Stimulated activated CD4-positive, alpha-beta T cell treated with anti-CD3 and anti-CD28 coated beads, TNF-alpha, amount 100 ng/mL, for 1 hour (primary cell): ENCODE measurements at regions not wholly inside any gene's neighbourhood (a gene's known extent, or its start where the extent isn't known, plus 50 kb on each side); places are given as distances from the start of the nearest gene placed in this dataset.

Experiments
- DNase-seq, 3 donors: peaks; one replicate each; pipeline ENCODE4 v3.0.0-alpha.2; 2020; ENCODE audit warnings: low read depth in 3 of 3, low spot score in 1 of 3

DNA sequence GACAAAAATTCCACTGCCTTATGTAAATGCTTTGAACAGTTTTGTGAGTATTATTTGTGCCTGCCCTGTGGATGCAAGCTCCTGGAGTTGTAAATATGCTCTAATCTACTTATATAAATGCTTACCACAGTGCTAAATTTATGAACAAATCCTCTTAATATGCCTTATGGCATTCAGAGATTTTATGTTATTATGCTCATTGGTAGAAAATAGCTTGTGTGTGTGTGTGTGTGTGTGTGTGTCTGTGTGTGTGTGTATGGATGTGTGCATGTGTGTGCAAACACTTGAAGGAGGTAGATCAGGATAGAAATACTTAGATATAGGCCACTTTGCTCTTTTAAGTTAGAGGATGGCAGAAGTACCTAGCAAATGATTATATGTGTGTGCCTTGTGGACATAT is 253.9 kb downstream of the TAF11L14 start:
- DNase-seq: no peak

DNA sequence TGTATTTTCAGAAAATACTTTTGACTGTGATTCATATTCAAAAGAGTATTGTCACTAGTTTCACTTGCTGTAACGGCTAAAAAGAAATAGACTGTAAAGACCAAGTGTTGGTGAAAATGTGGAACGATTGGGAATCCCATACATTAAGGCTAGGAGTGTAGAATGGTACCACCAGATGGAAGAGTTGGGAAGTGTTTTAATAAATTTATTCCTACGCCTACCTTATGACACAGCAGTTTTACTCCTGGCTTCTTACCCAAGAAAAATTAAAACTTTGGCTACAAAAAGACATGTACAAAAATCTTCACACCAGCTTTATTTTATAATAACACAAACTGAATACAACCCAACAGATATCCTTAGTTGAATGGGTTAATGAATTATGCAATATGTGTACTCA is 256.2 kb downstream of the TAF11L14 start:
- DNase-seq: no peak

DNA sequence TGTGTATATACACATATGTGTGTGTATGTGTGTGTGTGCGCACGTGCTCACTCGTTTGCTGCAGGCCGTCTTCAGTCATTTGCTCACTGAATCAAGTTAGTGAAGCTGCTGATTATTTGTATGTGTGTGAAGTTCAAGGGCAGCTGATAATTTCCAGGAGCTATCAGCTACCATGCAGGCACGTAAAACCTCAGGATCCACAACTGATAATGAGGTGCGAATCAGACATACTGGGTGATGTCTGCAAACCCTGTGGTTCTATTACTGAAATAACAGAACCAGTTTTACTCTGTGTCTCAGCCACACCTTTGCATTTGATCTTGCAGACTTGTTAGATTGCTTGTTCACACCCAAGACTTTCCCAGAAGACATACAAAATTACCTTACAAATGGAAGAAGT is 257.6 kb downstream of the TAF11L14 start:
- no peak for DNase-seq

DNA sequence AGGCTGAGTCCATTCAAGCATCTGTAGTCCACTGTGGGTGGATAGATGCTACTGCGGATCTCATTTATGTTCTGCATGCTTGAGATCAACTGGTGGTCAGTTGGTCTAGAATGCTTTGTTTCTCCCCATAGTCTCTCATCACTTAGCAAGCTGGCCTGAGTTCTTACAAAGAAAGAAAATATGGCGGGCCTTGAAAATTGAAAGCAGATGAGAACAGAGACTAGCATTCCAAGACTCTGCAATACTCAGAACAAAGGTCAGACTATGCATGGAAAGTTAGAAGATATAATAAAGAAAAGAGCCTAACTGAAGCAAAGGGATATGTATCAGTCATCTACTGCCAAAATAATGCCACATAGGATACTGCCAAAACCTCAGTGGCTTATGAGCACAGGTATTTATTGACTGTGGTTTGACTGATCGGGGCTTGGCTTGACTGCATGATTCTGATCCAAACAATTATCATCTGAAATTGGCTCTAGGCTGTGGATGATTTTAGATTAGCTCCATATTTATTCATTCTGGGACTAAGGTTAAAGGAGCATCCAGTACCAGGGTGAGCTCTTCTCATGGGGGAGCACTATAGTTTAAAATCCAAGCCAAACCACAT is 258.9 kb downstream of the TAF11L14 start:
- no peak for DNase-seq

DNA sequence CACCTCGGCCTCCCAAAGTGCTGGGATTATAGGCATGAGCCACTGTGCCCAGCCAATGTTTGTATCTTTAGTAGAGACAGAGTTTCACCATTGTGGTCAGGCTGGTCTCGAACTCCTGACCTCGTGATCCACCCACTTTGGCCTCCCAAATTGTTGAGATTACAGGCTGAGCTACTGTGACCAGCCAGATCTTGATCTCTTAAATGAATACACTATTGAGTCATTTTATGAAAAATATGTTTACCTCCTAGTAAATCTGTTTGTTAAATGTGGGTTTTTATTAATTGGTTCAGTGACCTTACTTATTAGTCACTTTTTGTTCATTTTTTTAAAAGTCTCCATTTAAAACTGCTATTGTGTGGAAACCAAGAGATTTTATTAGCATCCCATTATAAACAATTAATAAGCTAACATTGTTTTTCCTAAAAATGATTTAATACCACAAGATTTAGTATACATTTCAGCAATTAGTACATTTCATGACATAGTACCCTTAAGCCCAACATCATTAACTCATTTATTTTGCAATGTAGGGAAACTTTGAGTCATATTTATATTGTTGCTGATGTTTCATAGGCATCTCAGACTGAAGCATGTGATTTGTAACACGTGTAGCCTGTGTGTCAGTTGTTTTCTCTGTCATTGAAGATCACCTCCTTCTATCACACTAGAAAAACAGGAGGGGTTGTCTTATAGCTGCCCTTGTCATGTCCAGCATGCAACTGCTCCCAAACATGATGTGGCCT is 261.2 kb downstream of the TAF11L14 start:
- DNase-seq: no peak

DNA sequence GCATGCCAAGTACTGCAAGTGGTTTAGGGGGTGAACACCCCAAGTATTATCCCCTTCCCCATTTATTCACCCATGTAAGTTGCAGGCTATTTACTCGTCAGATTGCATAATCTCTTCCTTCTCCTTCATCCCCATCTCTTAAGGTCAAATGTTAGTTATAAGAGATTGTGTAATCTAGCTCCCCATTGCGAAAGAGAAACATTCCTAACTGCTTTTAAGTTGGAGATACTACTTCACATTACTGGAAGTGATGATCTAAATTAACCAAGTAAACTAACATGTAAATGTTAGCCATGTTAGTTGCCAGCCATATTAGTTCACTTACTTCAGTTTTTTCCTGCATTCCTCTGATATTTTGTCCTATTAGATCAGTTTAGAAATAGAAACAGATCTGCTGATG is 262.3 kb downstream of the TAF11L14 start:
- no peak for DNase-seq

DNA sequence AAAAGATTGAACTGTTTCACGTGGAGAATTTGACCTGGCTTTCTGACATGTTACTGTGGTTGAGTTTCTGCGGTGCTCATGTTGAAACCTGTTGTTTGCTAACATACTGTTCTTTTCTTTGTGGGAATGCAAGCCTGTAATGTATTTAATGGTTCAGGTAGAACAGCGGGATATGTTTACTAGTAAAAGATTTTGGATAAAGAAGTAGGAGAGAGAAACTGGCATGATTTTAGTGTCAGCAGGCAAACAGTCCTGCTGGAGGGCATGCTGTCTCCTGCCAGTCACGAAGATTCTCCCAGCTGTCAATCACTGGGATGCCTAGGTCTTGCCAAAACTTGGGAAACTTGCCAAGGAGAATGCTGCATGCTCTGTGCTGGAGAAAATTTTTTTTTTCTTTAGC is 263.5 kb downstream of the TAF11L14 start:
- DNase-seq: no peak

DNA sequence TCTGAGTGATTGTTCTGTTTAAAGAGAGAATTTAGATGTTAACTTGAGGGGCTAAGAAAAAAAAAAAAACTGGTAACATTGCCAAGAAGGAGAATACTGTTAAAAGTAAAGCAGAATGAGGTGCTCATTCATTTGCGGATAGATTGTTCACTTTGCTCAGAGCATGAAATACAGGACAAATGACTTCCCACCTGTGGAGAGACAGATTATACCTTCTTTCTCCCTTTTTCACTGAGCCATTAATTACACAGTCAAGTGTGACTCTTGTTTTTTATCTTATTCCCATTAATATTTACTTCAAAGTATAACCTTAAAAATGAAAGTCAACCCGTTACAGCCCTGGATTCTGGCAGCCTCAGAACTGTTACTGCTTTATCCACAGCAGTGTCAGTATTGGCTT is 264.5 kb downstream of the TAF11L14 start:
- DNase-seq: no peak

DNA sequence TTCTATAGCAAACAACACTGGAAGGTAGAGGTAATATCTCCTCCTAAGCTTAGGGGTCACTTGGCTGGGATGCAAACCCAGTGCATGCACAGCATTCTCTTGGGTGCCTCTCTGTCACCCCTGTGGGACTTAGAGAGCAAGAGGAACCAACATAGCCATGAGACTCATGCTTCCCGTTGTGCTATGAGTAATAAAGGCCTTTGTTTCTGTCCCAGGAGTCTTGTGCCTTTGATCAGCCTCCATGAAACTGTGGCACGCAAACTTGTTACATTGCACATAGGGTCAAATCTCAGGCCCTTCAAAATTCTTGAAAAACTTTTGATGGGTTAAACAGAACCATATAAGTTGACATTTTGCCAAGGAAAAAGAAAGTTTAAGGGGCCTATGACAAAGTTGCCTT is 272.8 kb downstream of the TAF11L14 start:
- no peak for DNase-seq

DNA sequence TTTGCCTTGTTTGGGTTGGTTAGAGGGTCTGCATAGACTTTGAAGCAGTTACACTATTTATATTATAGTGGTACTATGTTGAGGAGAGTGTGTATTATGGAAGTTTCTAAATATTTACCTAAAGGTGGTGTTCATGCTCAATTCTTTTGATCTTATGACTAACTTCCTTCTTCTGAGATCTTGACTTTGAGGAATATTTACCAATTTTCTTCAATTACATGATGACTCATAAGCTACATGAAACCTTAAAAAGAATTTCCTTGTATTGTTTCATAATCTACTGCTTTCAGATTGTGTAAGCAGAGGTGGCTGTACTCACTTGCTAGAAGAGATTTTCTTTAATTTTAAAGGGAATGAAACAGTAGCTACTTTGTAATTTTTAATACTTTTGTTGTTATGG is 276.1 kb downstream of the TAF11L14 start:
- no peak for DNase-seq

DNA sequence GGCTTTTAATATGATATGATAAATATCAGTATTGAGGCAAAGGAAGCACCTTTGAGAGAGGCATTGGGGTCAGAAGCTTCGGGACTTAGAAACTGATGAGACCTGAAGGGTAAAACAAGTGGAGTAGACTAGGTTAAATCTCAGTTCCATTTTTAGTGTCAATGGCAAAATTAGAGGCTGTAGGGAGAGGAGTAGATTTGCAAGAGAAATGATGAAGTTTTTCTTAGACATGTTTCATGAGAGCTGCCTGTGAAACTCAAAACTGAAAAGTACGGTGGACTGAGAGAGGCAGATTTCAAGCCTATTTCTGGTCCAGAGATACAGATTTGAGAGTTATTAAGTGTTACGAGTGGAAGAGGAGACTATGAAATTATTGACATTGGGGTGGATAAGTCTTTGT is 278.5 kb downstream of the TAF11L14 start:
- DNase-seq: no peak

DNA sequence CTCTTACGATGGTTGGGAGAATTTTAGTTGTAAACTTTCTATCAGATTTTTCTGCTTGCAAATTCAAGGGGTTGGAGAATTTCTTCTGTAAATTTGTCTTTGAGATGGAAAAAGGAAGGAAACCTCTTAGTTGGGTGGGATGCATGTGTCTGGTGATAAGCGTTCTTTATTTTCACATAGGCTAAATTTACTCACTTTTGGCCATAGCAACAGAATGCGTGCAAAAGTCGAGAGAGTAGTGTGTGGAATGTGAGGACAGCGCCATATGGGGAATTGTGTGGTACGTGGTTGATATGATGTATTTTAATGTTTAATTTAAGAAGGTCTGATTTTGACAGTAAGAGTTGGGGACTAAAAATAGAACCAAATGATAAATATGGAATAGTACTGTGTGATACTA is 282.2 kb downstream of the TAF11L14 start:
- DNase-seq: no peak

DNA sequence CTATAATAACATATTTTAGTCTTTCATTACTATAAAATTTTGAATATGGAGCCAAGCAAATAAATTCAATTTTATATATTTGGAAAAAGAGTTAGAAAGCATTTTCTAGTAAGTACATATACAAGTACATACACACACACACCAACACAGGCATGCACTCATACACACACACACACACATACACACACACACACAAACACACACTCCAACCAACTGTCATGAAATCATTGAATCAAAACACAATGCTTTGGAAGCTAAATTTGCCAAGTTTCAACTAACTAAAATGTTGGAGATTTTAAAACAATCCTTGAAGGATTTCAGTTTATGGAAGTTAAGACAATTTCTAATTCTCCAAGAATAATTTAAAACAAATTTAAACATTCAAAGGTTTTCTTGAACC is 283.2 kb downstream of the TAF11L14 start:
- no peak for DNase-seq

DNA sequence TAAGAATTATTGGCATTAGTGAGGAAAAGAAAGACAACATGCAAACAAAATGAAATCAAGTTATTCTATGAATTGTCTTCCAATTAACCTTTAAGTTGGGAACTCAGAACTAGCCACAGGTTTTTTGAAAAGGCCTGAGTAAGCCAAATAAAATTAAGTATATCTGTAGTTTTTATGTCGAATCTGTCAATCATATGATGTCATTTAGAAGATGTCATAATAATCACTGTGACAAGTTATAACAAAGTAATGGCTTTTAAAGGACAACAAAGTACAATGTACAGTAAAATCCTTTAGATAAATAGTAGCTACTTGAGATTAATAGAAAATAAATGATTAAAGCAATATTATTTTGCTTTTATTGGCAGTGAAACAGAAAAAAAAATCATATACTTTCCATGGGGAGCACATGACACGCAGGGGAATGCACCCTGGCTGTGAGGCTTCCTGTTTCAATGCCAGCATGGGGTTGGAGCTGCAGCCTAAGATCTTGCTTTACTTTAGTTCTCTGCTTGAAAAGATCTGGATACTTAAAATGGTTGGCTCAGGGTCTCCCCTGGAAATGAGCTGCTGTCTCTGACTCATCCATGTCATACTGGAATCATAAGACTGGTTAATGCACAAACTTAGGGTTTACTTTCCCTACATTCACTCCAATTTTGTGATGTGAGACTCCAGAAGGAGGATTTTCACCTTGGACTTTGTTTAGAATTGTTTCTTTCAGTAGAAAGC is 284.3 kb downstream of the TAF11L14 start:
- no peak for DNase-seq

DNA sequence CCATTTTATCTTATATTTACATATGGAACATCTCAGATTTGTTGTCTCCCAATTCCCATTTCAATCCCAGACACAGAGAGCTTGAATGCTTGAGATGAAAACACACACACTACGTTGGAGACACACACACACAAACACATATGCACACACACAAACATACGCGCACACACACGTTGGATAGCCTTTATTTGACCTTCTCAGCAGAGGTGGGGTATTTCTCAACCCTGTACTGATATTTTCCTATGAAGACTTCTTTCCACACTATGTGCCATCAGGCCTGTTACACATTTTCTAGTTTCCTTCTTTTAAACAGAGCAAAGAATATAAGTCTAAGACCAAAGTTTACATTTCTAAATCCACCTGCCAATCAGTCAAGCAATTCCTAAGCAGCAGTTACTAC is 291.0 kb downstream of the TAF11L14 start:
- no peak for DNase-seq

DNA sequence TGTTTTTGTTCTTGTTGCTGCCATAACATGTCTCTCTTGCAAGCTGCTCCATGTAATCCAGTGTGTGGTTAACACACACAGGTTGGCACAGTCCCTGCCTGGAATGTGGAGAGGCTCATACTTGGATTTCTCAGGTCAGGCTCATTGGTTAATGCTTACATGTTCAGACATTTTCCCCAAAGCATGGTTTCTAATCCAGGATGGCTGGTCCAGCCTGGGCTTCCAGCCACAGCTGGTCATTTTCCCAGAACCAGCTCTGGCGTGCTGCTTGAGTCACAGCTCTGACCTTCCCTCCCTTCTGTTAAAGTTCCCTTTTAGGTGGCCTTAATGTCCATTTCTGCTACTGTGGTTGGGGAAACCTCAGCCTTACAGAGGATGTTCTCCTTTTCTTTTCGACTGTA is 294.3 kb downstream of the TAF11L14 start:
- DNase-seq: no peak

DNA sequence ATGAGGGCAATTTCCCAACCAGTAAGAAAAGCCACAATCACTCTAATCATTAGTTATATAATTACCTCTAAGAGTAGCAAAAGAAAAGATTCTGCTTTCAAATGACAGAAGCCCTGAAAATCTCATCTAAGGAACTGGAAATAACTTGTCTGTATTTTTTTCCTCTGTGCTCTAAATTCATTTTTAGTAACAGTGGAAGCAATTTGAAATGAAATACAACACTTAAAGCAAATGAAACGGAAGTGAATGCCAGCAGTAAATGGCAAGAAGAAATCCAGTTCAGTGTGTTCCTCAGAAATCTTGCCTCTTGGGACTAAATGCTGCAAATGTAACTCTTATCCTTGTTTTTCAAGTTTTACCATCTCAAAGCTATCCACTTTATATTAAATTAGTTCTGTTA is 294.9 kb downstream of the TAF11L14 start:
- DNase-seq: no peak

DNA sequence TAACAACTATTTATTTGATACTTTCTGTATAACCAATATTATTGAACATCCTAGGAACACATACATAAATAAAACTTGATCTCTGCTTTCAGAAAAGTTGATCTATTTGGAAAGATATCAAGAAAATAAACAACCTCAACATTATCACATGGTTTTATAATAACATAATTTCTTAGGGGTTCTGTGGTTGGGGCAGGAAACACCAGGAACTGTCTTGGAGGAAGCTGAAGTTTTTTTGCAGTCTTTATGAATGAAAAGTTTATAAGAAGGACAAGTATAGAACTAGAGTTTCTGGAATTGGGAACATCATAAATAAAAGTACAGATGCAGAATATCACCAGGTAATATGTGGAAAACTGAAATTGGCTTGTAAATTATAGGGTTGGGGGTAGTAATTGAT is 296.1 kb downstream of the TAF11L14 start:
- no peak for DNase-seq

DNA sequence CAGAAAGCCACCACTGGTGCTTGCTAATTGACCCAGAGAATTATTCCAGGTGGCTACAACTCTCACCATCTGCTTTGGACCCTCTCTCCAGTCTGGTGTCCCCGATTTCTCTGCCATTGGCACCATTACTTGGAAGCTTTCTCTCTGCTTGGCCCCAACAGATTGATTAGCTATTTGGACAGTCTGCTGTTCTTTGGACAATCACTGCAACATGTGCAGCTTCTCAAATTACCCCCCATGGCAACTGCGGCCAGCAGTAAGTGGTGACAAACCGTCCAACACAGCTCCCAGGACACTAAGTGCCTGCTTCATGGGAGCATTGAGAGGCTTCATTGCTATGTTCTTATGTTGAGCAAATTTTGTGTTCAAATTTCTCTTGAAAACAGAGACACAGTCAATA is 309.8 kb downstream of the TAF11L14 start:
- no peak for DNase-seq

DNA sequence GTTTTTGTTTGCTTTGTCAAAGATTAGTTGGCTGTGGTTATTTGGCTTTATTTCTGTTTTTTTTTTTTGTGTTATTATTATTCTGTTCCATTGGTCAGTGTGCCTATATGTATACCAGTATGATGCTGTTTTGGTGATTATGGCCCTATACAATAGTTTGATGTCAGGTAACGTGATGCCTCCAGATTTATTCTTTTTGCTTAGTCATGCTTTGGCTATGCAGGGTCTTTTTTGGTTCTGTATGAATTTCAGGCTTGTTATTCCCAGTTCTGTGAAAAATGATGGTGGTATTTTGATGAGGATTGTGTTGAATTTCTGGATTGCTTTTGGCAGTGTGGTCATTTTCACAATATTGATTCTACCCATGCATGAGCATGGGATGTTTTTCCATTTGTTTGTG is 312.8 kb downstream of the TAF11L14 start:
- DNase-seq: no peak

DNA sequence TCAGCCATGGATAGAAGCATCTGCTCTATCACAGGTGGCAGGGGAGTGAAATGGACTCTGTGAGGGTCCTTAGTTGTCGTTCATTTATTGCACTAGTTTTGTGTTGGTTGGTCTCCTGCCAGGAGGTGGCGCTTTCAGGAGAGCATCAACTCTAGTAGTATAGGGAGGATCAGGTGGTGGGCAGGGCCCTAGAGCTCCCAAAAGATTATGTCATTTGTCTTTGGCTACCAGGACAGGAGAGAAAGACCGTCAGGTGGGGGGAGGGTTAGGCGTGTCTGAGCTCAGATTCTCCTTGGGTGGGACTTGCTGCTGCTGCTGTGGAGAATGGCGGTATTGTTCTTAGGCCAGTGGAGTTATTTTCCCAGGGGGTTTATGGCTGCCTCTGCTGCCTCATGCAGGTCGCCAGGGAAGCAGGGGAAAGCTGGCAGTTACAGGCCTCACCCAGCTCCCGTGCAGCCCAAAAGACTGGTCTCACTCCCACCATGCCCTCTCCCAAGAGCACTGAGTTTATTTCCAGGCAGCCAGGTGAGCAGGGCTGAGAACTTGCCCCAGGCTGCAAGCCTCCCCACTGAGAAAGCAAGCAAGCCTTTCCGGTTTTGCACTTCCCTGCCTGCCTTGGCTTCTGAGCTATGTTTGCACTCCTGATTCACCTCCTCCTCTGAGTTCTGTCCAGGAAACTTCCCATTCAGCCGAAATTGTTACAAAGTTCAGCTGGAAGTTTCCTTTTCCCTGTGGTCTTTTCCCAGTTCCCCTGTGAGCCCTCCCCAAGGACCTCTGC is 317.3 kb downstream of the TAF11L14 start:
- DNase-seq: no peak

DNA sequence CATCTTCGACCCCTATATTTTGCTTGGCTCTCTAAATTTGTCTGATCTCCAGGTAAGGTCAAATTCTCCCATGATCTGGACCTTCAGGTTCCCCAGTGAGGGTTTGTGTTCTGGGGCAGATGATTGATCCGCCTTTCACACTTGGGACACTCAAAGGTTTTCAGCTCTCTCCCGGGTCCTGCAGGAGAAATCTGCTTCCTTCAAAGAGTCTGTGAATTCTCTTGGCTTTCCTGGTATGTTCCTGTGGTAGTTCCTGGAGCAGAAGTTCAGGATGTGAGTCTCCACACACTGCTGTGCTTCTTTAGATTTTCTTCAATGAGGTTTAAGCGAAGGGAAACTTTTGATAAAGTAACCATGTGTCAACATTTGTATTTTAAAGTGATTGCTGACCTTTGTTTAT is 318.0 kb downstream of the TAF11L14 start:
- no peak for DNase-seq
